Tibial nerve (tissue), 4 donors: ENCODE measurements at regions not wholly inside any gene's neighbourhood (a gene's known extent, or its start where the extent isn't known, plus 50 kb on each side); places are given as distances from the start of the nearest gene placed in this dataset.

Experiments
- DNase-seq, 2 donors: peaks; one replicate each; pipeline ENCODE4 v3.0.0-alpha.2; 2019; ENCODE audit warnings: low spot score in 2 of 2
- H3K27ac ChIP-seq, 4 donors: fragments of 200-600 bp; sonication (generic) in 3 of 4; one replicate each; pipeline ENCODE4 v1.5.1; 2017 to 2019; ENCODE audit warnings: mild to moderate bottlenecking in 1 of 4
- H3K27me3 ChIP-seq, 2 donors: fragments of 200-600 bp; sonication (generic) in 1 of 2; one replicate each; pipeline versions ENCODE4 v1.5.1 to v1.6.0; 2017 to 2019
- H3K36me3 ChIP-seq, 3 donors: fragments of 200-600 bp; sonication (generic); one replicate each; pipeline ENCODE4 v1.5.1; 2018 to 2019
- H3K4me1 ChIP-seq, 4 donors: fragments of 200-600 bp; sonication (generic) in 3 of 4; one replicate each; pipeline ENCODE4 v1.5.1; 2017 to 2019
- H3K4me3 ChIP-seq, 4 donors: fragments of 200-600 bp; sonication (generic) in 3 of 4; one replicate each; pipeline ENCODE4 v1.5.1; 2017 to 2019; ENCODE audit warnings: mild to moderate bottlenecking in 1 of 4, moderate library complexity in 1 of 4
- H3K9me3 ChIP-seq, 4 donors: fragments of 200-600 bp; sonication (generic) in 3 of 4; one replicate each; pipeline ENCODE4 v1.5.1; 2017 to 2019
- EP300 ChIP-seq, 2 donors: sonication (generic); formaldehyde crosslinking; IDR thresholded peaks; one replicate each; pipeline ENCODE4 v1.6.1; 2017; ENCODE audit warnings: antibody characterized with exemption in 2 of 2, mild to moderate bottlenecking in 1 of 2
- POLR2A ChIP-seq, 2 donors: fragments of 450-650 bp; IDR thresholded peaks; one replicate each; pipeline ENCODE4 v1.6.1; 2017; ENCODE audit warnings: antibody characterized with exemption in 2 of 2, mild to moderate bottlenecking in 2 of 2, moderate library complexity in 2 of 2
- WGBS, 2 donors: methylation state at CpG; one replicate each; pipeline ENCODE4 v1.1.5; 2018; 5-methylcytosine and 5-hydroxymethylcytosine counted together
- TF ChIP-seq, protein P1 (sequence below), 5 experiments: fragments of 200-600 bp in 3 of 5; fragments of 450-650 bp in 2 of 5; sonication (generic) in 3 of 5; IDR thresholded peaks; one replicate each; pipeline ENCODE4 v1.5.1; 2016 to 2019; ENCODE audit warnings: antibody characterized with exemption in 5 of 5, mild to moderate bottlenecking in 3 of 5, moderate library complexity in 2 of 5

GRCh38 chr4:89463341-89463740 lies 155.7 kb upstream of the GPRIN3 start:
- no peaks in the 10 kb centered on the region for H3K4me1 ChIP-seq
- no peak overlapping the region for H3K27ac ChIP-seq
- H3K27me3 ChIP-seq = no peaks in the 10 kb centered on the region
- TF ChIP-seq EP300 (IDR thresholded peaks at IDR 0.05) (no peak), POLR2A (IDR thresholded peaks at IDR 0.05) (no peak)
- TF ChIP-seq, protein P1, sequence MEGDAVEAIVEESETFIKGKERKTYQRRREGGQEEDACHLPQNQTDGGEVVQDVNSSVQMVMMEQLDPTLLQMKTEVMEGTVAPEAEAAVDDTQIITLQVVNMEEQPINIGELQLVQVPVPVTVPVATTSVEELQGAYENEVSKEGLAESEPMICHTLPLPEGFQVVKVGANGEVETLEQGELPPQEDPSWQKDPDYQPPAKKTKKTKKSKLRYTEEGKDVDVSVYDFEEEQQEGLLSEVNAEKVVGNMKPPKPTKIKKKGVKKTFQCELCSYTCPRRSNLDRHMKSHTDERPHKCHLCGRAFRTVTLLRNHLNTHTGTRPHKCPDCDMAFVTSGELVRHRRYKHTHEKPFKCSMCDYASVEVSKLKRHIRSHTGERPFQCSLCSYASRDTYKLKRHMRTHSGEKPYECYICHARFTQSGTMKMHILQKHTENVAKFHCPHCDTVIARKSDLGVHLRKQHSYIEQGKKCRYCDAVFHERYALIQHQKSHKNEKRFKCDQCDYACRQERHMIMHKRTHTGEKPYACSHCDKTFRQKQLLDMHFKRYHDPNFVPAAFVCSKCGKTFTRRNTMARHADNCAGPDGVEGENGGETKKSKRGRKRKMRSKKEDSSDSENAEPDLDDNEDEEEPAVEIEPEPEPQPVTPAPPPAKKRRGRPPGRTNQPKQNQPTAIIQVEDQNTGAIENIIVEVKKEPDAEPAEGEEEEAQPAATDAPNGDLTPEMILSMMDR (IDR thresholded peaks at IDR 0.05) = no peak
- no peak overlapping the region for H3K4me3 ChIP-seq
- H3K36me3 ChIP-seq = no peaks in the 10 kb centered on the region
- no peak for DNase-seq
- no peaks in the 10 kb centered on the region for H3K9me3 ChIP-seq

GRCh38 chr4:89447543-89447942 lies 139.9 kb upstream of the GPRIN3 start:
- no peak overlapping the region for H3K27ac ChIP-seq
- H3K4me1 ChIP-seq = no peaks in the 10 kb centered on the region
- H3K36me3 ChIP-seq = no peaks in the 10 kb centered on the region
- 92 to 98% methylated on average over 1 of the region's 1 CpG for WGBS, 2 donors
- H3K27me3 ChIP-seq = no peaks in the 10 kb centered on the region
- H3K4me3 ChIP-seq = no peak overlapping the region
- DNase-seq = no peak
- peaks cover 0 to 25% (median 4%) of the 10 kb centered on the region in 4 donors for H3K9me3 ChIP-seq
- TF ChIP-seq, protein P1 (IDR thresholded peaks at IDR 0.05) = no peak
- TF ChIP-seq EP300 (IDR thresholded peaks at IDR 0.05) (no peak), POLR2A (IDR thresholded peaks at IDR 0.05) (no peak)

DNA sequence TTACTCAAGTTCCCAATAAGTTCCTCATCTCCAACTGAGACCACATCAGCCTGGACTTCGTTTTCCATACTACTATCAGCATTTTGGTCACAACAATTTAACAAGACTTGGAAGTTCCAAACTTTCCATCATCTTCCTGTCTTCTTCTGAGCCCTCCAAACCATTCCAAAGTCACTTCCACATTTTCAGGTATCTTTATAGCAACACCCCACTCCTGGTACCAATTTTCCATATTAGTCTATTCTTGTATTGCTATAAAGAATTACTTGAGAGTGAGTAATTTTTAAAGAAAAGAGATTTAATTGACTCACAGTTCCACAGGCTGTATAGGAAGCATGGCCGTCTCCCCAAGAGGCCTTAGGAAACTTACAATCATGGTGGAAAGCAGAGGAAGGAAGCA lies 138.6 kb upstream of the GPRIN3 start:
- no peak for TF ChIP-seq POLR2A (IDR thresholded peaks at IDR 0.05)
- TF ChIP-seq, protein P1 (IDR thresholded peaks at IDR 0.05) = no peak
- no peak for TF ChIP-seq EP300 (IDR thresholded peaks at IDR 0.05)
- Histone ChIP-seq H3K9me3 (peaks cover 0 to 25% (median 4%) of the 10 kb centered on the region in 4 donors), H3K4me3 (no peak overlapping the region), H3K4me1 (no peaks in the 10 kb centered on the region), H3K27me3 (no peaks in the 10 kb centered on the region), H3K27ac (no peak overlapping the region), H3K36me3 (no peaks in the 10 kb centered on the region)
- 74 to 78% methylated on average over 2 of the region's 2 CpGs for whole genome bisulfite sequencing, 2 donors
- no peak for DNase-seq

DNA sequence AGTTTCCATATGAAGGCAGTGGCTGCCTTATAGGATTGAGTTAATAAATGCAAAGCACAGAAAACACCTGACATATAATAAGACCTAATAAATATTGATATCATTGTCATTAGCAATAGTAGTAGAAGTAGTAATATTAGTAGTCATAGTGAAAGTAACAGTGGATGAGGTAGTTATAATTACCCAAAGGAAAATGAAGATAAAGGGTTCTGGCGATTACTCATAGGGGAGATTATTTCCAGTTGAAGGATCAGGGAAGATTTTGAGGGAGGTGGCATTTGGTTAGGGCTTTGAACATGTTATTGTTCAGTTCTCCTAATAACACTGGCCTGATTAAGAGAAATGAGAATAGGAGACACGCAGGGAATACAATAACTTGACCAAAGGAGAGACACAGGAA lies 131.9 kb upstream of the GPRIN3 start:
- 59% methylated on average over 2 of the region's 2 CpGs for whole genome bisulfite sequencing, 2 donors

GRCh38 chr4:89438102-89438831 lies 130.7 kb upstream of the GPRIN3 start:
- TF ChIP-seq, protein P1 (IDR thresholded peaks at IDR 0.05) = peak in 3 of 5 experiments; percentile 14 to 25 (median 20)
- no peak for TF ChIP-seq EP300 (IDR thresholded peaks at IDR 0.05)
- no peak overlapping the region for H3K27ac ChIP-seq
- H3K9me3 ChIP-seq = no peaks in the 10 kb centered on the region
- no peaks in the 10 kb centered on the region for H3K4me1 ChIP-seq
- peak in 1 of 2 donors; percentile 9 for DNase-seq
- no peaks in the 10 kb centered on the region for H3K27me3 ChIP-seq
- H3K4me3 ChIP-seq = no peak overlapping the region
- no peaks in the 10 kb centered on the region for H3K36me3 ChIP-seq
- WGBS, 2 donors = 83 to 86% methylated on average over 14 of the region's 14 CpGs

More for the DNA sequence above, 131.9 kb upstream of the GPRIN3 start:
- no peaks in the 10 kb centered on the region for H3K36me3 ChIP-seq
- DNase-seq = no peak
- no peak for TF ChIP-seq POLR2A (IDR thresholded peaks at IDR 0.05)
- TF ChIP-seq EP300 (IDR thresholded peaks at IDR 0.05) = no peak
- TF ChIP-seq, protein P1 (IDR thresholded peaks at IDR 0.05) = no peak
- no peak overlapping the region for H3K27ac ChIP-seq
- H3K9me3 ChIP-seq = no peaks in the 10 kb centered on the region
- no peaks in the 10 kb centered on the region for H3K4me1 ChIP-seq
- no peaks in the 10 kb centered on the region for H3K27me3 ChIP-seq
- H3K4me3 ChIP-seq = no peak overlapping the region
